ENCODE measurements at regions not wholly inside any gene's neighbourhood (a gene's known extent, or its start where the extent isn't known, plus 50 kb on each side); places are given as distances from the start of the nearest gene placed in this dataset.

DNA sequence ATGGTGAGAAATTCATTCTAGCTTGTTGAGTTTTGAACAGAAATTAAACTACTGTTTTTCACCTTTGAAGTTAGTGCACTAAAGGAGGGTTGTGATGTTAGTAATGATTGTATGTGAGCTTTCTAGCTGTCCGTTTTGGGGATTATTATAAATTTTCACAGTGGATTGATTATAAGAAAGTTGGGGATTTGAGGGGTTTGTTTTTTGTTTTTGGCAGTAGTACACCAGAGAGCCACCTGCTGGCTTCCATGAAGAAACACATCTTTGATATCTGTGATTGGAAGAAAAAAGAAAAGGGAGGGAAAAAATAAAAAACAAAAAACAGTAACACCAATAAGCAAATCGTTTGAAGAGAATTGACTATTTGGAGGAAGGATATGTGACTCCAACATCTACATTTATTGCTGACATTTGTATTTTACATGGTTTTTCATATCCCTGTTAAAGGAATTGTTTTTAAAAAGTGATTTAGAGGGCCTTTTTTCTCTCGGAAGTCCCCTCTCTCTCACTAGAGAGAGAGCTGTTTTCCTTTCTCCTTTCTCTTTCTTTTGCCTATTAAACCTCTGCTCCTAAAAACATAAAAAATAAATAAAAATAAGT, 1469.5 kb upstream of the GOT2 start:
- TF ChIP-seq EP300 (IDR thresholded peaks at IDR 0.05) = no peak
- TF ChIP-seq, protein P1, sequence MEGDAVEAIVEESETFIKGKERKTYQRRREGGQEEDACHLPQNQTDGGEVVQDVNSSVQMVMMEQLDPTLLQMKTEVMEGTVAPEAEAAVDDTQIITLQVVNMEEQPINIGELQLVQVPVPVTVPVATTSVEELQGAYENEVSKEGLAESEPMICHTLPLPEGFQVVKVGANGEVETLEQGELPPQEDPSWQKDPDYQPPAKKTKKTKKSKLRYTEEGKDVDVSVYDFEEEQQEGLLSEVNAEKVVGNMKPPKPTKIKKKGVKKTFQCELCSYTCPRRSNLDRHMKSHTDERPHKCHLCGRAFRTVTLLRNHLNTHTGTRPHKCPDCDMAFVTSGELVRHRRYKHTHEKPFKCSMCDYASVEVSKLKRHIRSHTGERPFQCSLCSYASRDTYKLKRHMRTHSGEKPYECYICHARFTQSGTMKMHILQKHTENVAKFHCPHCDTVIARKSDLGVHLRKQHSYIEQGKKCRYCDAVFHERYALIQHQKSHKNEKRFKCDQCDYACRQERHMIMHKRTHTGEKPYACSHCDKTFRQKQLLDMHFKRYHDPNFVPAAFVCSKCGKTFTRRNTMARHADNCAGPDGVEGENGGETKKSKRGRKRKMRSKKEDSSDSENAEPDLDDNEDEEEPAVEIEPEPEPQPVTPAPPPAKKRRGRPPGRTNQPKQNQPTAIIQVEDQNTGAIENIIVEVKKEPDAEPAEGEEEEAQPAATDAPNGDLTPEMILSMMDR (IDR thresholded peaks at IDR 0.05) = peak in 2 of 4 experiments; percentile 45 to 47
